OCI-LY3 (cell line): ENCODE measurements at regions not wholly inside any gene's neighbourhood (a gene's known extent, or its start where the extent isn't known, plus 50 kb on each side); places are given as distances from the start of the nearest gene placed in this dataset.

Source experiments
- CTCF ChIP-seq: fragments of 200-600, 300-600 bp; sonication (generic); IDR thresholded peaks from 2 replicates; pipeline ENCODE4 v1.5.1; 2014; ENCODE audit warnings: antibody characterized with exemption, low read length, low read depth
- EZH2phosphoT487 ChIP-seq: fragments of 200-600 bp; shearing (Covaris generic); IDR thresholded peaks from 2 replicates; pipeline ENCODE4 v1.6.1; 2018; ENCODE audit warnings: antibody characterized with exemption, mixed run types, low read depth

GRCh38 chr5:60447488-60447920, 252.5 kb downstream of the DEPDC1B start:
- TF ChIP-seq CTCF (no peak), EZH2phosphoT487 (no peak)
